GM12892 (cell line): ENCODE measurements at regions not wholly inside any gene's neighbourhood (a gene's known extent, or its start where the extent isn't known, plus 50 kb on each side); places are given as distances from the start of the nearest gene placed in this dataset.

ENCODE experiments used
- POLR2AphosphoS5 ChIP-seq: IDR thresholded peaks from 2 replicates; pipeline ENCODE4 v1.6.1; 2011; ENCODE audit warnings: low read depth, low read length, control low read depth
- TAF1 ChIP-seq: IDR thresholded peaks from 2 replicates; pipeline ENCODE4 v1.6.1; 2011; ENCODE audit warnings: low read depth, mild to moderate bottlenecking, control low read depth, low read length, borderline replicate concordance

DNA sequence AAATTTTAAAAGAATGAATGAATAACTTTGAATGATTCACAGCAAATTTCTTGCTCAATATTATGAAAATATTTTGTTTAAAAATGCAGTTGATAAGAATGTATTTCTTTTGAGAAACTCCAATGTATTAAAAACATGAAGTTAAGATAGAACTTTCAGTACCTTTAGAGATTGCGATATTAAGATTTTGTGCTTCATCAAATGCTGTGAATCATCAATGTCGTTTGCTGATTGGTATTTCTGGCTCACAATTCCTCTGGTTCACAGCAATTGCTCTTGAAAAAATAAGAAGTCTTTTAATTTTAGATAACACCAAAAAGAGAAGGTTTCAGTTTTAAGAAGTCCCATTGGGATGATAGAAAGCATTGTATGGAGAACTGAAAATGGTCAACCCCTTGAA lies 228.7 kb downstream of the IKZF2 start:
- TF ChIP-seq POLR2AphosphoS5 (no peak), TAF1 (no peak)
